ENCODE measurements at regions not wholly inside any gene's neighbourhood (a gene's known extent, or its start where the extent isn't known, plus 50 kb on each side); places are given as distances from the start of the nearest gene placed in this dataset.

- H3K36me3 ChIP-seq = no peaks in the 10 kb centered on the region
- no peak overlapping the region for H3K27ac ChIP-seq
- ATAC-seq (no peak), DNase-seq (no peak)
- no peaks in the 10 kb centered on the region for H3K9me3 ChIP-seq
- H3K27me3 ChIP-seq = no peaks in the 10 kb centered on the region
- intact Hi-C loops (cut with DNase I) = no loop called here
- H3K4me1 ChIP-seq = no peaks in the 10 kb centered on the region
- no peak overlapping the region for H3K4me3 ChIP-seq
- no peak for TF ChIP-seq CTCF (IDR thresholded peaks at IDR 0.05)
Measured at GRCh38 chr13:107275945-107276614, 708.1 kb upstream of the ARGLU1 start.

- Histone ChIP-seq H3K4me3 (no peak overlapping the region), H3K27me3 (no peaks in the 10 kb centered on the region), H3K36me3 (no peaks in the 10 kb centered on the region), H3K27ac (no peak overlapping the region), H3K4me1 (no peaks in the 10 kb centered on the region), H3K9me3 (no peaks in the 10 kb centered on the region)
- DNase-seq = no peak
- no peak for TF ChIP-seq CTCF (IDR thresholded peaks at IDR 0.05)
- intact Hi-C loops (cut with DNase I) = no loop called here
- ATAC-seq = no peak
Measured at GRCh38 chr13:107275312-107275711, 707.4 kb upstream of the ARGLU1 start.

- no peaks in the 10 kb centered on the region for H3K4me1 ChIP-seq
- no peak overlapping the region for H3K27ac ChIP-seq
- H3K27me3 ChIP-seq = no peaks in the 10 kb centered on the region
- peak in 2 of 4 donors; percentile 18 to 44 for DNase-seq
- no peak for TF ChIP-seq CTCF (IDR thresholded peaks at IDR 0.05)
- H3K4me3 ChIP-seq = no peak overlapping the region
- no peaks in the 10 kb centered on the region for H3K36me3 ChIP-seq
- intact Hi-C loops (cut with DNase I) = no loop called here
- no peak for ATAC-seq
- peaks cover 0 to 3% of the 10 kb centered on the region in 2 donors for H3K9me3 ChIP-seq
Measured at GRCh38 chr13:107271227-107271626, 703.3 kb upstream of the ARGLU1 start.

- ATAC-seq (no peak), DNase-seq (no peak)
- no peaks in the 10 kb centered on the region for H3K36me3 ChIP-seq
- intact Hi-C loops (cut with DNase I) = no loop called here
- no peak overlapping the region for H3K27ac ChIP-seq
- no peak overlapping the region for H3K4me3 ChIP-seq
- no peak for TF ChIP-seq CTCF (IDR thresholded peaks at IDR 0.05)
- no peaks in the 10 kb centered on the region for H3K4me1 ChIP-seq
- no peaks in the 10 kb centered on the region for H3K27me3 ChIP-seq
- peaks cover 0 to 3% of the 10 kb centered on the region in 2 donors for H3K9me3 ChIP-seq
Measured at GRCh38 chr13:107266657-107267056, 698.7 kb upstream of the ARGLU1 start.

GRCh38 chr13:107258599-107259187, 690.8 kb upstream of the ARGLU1 start:
- H3K9me3 ChIP-seq = no peaks in the 10 kb centered on the region
- intact Hi-C loops (cut with DNase I) = no loop called here
- TF ChIP-seq CTCF (IDR thresholded peaks at IDR 0.05) = no peak
- no peaks in the 10 kb centered on the region for H3K4me1 ChIP-seq
- no peaks in the 10 kb centered on the region for H3K36me3 ChIP-seq
- no peak for DNase-seq
- H3K27ac ChIP-seq = no peak overlapping the region
- no peak for ATAC-seq
- no peaks in the 10 kb centered on the region for H3K27me3 ChIP-seq
- no peak overlapping the region for H3K4me3 ChIP-seq

Data from left lung (tissue), 4 donors.